H1 (cell line): ENCODE measurements at regions not wholly inside any gene's neighbourhood (a gene's known extent, or its start where the extent isn't known, plus 50 kb on each side); places are given as distances from the start of the nearest gene placed in this dataset.

Experiments used
- BACH1 ChIP-seq: IDR thresholded peaks from 2 replicates; pipeline ENCODE4 v1.6.1; 2012; ENCODE audit warnings: low read length, improper control_type of control experiment
- CEBPB ChIP-seq: IDR thresholded peaks from 2 replicates; pipeline ENCODE4 v1.6.1; 2012; ENCODE audit warnings: low read depth, low read length
- CREB1 ChIP-seq: IDR thresholded peaks from 2 replicates; pipeline ENCODE4 v1.6.1; 2012; ENCODE audit warnings: inconsistent platforms
- CTBP2 ChIP-seq: IDR thresholded peaks from 2 replicates; pipeline ENCODE4 v1.7.0; 2011; ENCODE audit warnings: borderline replicate concordance, mild to moderate bottlenecking, moderate library complexity, mixed read lengths, low read length; ENCODE audit not compliant: insufficient read depth, insufficient read length
- EP300 ChIP-seq, 2 experiments: IDR thresholded peaks; 1 replicate in 1 of 2; 2 replicates in 1 of 2; pipeline ENCODE4 v1.6.1; 2011 to 2012; ENCODE audit warnings: low read depth in 2 of 2, low read length in 2 of 2, mild to moderate bottlenecking in 2 of 2, borderline replicate concordance in 1 of 2, inconsistent platforms in 1 of 2, moderate library complexity in 1 of 2
- KDM4A ChIP-seq: IDR thresholded peaks from one replicate; pipeline ENCODE4 v1.7.1; 2012; ENCODE audit warnings: low read depth, mild to moderate bottlenecking, moderate library complexity, low read length, inconsistent platforms; ENCODE audit not compliant: severe bottlenecking
- PHF8 ChIP-seq: fragments of 200-600 bp; sonication (generic); conservative IDR thresholded peaks from 2 replicates; pipeline ENCODE4 v1.7.1; 2012; ENCODE audit warnings: low read depth, mild to moderate bottlenecking, inconsistent platforms, low read length, moderate library complexity
- SP4 ChIP-seq: IDR thresholded peaks from 2 replicates; pipeline ENCODE4 v1.6.1; 2012; ENCODE audit warnings: low read length, inconsistent platforms
- TAF1 ChIP-seq: IDR thresholded peaks from 2 replicates; pipeline ENCODE4 v1.6.1; 2011; ENCODE audit warnings: mild to moderate bottlenecking, low read depth, low read length
- TF ChIP-seq, protein P1 (sequence below): fragments of 300-600 bp; sonication (generic); IDR thresholded peaks from 2 replicates; pipeline ENCODE4 v1.7.1; 2012; ENCODE audit warnings: low read length, moderate library complexity, mild to moderate bottlenecking, inconsistent platforms; ENCODE audit not compliant: insufficient replicate concordance

DNA sequence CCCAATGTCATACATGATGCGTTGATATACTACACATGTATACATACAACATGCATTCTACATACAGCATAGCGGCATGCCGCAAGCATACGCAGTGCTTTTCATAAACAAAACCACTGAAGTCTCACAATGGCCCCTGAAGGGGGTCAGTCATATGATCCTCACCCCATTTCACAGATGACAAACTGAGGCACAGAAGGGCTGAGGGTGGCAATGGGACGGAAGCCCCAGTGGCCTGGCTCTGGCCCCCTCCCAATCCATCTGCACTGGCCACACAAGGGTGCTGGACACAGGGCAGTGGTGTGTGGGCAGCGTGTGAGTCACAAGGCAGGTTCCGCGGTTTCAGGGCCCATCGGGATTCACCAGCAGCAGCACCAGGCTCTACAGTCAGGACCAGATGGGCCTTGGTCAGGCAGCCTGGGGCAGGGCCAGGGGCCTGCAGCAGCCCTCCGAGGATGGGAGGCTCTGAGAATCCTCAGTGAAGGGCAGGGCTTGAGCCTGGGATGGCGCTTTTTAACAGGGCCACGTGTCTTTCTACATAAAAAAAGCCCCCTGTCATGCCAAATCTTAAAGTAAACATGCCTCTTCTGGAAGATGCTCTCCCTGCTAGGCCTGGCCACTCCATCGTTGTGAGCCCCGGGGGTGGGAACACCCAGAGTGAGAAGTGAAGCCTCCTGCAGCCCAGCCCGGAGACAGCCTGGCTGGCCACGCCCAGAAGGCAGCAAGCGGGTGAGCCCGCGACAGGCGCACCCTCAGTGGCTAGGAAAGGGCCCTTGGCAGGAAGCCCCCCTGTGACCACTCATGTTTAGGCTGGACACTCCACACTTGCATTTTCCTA lies 206.5 kb downstream of the CTTN start (continued):
- no peak for TF ChIP-seq CREB1
- no peak for TF ChIP-seq CTBP2
- no peak for TF ChIP-seq EP300 (IDR thresholded peaks at IDR 0.05; ENCODE audit: borderline replicate concordance in 1 of 2, low read depth in 2 of 2, low read length in 2 of 2)
- TF ChIP-seq TAF1, result no peak
- no peak for TF ChIP-seq CEBPB
- TF ChIP-seq SP4, result no peak
- TF ChIP-seq, protein P1, sequence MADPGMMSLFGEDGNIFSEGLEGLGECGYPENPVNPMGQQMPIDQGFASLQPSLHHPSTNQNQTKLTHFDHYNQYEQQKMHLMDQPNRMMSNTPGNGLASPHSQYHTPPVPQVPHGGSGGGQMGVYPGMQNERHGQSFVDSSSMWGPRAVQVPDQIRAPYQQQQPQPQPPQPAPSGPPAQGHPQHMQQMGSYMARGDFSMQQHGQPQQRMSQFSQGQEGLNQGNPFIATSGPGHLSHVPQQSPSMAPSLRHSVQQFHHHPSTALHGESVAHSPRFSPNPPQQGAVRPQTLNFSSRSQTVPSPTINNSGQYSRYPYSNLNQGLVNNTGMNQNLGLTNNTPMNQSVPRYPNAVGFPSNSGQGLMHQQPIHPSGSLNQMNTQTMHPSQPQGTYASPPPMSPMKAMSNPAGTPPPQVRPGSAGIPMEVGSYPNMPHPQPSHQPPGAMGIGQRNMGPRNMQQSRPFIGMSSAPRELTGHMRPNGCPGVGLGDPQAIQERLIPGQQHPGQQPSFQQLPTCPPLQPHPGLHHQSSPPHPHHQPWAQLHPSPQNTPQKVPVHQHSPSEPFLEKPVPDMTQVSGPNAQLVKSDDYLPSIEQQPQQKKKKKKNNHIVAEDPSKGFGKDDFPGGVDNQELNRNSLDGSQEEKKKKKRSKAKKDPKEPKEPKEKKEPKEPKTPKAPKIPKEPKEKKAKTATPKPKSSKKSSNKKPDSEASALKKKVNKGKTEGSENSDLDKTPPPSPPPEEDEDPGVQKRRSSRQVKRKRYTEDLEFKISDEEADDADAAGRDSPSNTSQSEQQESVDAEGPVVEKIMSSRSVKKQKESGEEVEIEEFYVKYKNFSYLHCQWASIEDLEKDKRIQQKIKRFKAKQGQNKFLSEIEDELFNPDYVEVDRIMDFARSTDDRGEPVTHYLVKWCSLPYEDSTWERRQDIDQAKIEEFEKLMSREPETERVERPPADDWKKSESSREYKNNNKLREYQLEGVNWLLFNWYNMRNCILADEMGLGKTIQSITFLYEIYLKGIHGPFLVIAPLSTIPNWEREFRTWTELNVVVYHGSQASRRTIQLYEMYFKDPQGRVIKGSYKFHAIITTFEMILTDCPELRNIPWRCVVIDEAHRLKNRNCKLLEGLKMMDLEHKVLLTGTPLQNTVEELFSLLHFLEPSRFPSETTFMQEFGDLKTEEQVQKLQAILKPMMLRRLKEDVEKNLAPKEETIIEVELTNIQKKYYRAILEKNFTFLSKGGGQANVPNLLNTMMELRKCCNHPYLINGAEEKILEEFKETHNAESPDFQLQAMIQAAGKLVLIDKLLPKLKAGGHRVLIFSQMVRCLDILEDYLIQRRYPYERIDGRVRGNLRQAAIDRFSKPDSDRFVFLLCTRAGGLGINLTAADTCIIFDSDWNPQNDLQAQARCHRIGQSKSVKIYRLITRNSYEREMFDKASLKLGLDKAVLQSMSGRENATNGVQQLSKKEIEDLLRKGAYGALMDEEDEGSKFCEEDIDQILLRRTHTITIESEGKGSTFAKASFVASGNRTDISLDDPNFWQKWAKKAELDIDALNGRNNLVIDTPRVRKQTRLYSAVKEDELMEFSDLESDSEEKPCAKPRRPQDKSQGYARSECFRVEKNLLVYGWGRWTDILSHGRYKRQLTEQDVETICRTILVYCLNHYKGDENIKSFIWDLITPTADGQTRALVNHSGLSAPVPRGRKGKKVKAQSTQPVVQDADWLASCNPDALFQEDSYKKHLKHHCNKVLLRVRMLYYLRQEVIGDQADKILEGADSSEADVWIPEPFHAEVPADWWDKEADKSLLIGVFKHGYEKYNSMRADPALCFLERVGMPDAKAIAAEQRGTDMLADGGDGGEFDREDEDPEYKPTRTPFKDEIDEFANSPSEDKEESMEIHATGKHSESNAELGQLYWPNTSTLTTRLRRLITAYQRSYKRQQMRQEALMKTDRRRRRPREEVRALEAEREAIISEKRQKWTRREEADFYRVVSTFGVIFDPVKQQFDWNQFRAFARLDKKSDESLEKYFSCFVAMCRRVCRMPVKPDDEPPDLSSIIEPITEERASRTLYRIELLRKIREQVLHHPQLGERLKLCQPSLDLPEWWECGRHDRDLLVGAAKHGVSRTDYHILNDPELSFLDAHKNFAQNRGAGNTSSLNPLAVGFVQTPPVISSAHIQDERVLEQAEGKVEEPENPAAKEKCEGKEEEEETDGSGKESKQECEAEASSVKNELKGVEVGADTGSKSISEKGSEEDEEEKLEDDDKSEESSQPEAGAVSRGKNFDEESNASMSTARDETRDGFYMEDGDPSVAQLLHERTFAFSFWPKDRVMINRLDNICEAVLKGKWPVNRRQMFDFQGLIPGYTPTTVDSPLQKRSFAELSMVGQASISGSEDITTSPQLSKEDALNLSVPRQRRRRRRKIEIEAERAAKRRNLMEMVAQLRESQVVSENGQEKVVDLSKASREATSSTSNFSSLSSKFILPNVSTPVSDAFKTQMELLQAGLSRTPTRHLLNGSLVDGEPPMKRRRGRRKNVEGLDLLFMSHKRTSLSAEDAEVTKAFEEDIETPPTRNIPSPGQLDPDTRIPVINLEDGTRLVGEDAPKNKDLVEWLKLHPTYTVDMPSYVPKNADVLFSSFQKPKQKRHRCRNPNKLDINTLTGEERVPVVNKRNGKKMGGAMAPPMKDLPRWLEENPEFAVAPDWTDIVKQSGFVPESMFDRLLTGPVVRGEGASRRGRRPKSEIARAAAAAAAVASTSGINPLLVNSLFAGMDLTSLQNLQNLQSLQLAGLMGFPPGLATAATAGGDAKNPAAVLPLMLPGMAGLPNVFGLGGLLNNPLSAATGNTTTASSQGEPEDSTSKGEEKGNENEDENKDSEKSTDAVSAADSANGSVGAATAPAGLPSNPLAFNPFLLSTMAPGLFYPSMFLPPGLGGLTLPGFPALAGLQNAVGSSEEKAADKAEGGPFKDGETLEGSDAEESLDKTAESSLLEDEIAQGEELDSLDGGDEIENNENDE, result no peak
- TF ChIP-seq KDM4A, result no peak
- no peak for TF ChIP-seq BACH1
- TF ChIP-seq PHF8, result no peak
